Endodermal cell (in vitro differentiated cells): ENCODE measurements at regions not wholly inside any gene's neighbourhood (a gene's known extent, or its start where the extent isn't known, plus 50 kb on each side); places are given as distances from the start of the nearest gene placed in this dataset.

Experiments used
- DNase-seq: peaks from one replicate; pipeline ENCODE4 v3.0.0-alpha.2; 2017
- H3K27ac ChIP-seq: 2 replicates; pipeline ENCODE4 v1.5.1; 2013; ENCODE audit warnings: mild to moderate bottlenecking, low read depth, low read length, moderate library complexity
- H3K27me3 ChIP-seq: 2 replicates; pipeline ENCODE4 v1.6.1; 2013; ENCODE audit warnings: mild to moderate bottlenecking, low read length, moderate library complexity; ENCODE audit not compliant: insufficient read depth, control insufficient read depth, poor library complexity, severe bottlenecking
- H3K36me3 ChIP-seq: 2 replicates; pipeline ENCODE4 v1.7.0; 2013; ENCODE audit warnings: mild to moderate bottlenecking, low read length, moderate library complexity; ENCODE audit not compliant: control insufficient read depth, insufficient read depth
- H3K4me1 ChIP-seq: one replicate; pipeline ENCODE4 v1.7.0; 2013; ENCODE audit warnings: low read length; ENCODE audit not compliant: control insufficient read depth, insufficient read depth
- H3K4me3 ChIP-seq: 2 replicates; pipeline ENCODE4 v1.5.1; 2013; ENCODE audit warnings: mild to moderate bottlenecking, low read length, moderate library complexity
- H3K9ac ChIP-seq: 2 replicates; pipeline ENCODE4 v1.6.1; 2013; ENCODE audit warnings: mild to moderate bottlenecking, low read length, moderate library complexity; ENCODE audit not compliant: poor library complexity, severe bottlenecking; ENCODE audit errors: extremely low read depth
- H3K9me3 ChIP-seq: 2 replicates; pipeline ENCODE4 v1.6.1; 2013; ENCODE audit warnings: mild to moderate bottlenecking, low read length, moderate library complexity; ENCODE audit not compliant: control insufficient read depth
- H3K27ac Mint-ChIP-seq: 2 replicates; pipeline ENCODE4 v1.8.0; 2020; ENCODE audit warnings: mixed read lengths
- H3K27me3 Mint-ChIP-seq: 2 replicates; pipeline ENCODE4 v1.8.0; 2021; ENCODE audit warnings: mild to moderate bottlenecking, mixed read lengths; ENCODE audit not compliant: insufficient read depth
- H3K36me3 Mint-ChIP-seq: 2 replicates; pipeline ENCODE4 v1.8.0; 2020; ENCODE audit warnings: low read depth, mixed read lengths
- H3K4me1 Mint-ChIP-seq: 2 replicates; pipeline ENCODE4 v1.8.0; 2020; ENCODE audit warnings: mixed read lengths
- H3K4me3 Mint-ChIP-seq: 2 replicates; pipeline ENCODE4 v1.8.0; 2020; ENCODE audit warnings: mild to moderate bottlenecking, moderate library complexity, mixed read lengths
- H3K9me3 Mint-ChIP-seq: 2 replicates; pipeline ENCODE4 v1.8.0; 2020; ENCODE audit warnings: mild to moderate bottlenecking, mixed read lengths
- WGBS, 2 experiments: methylation state at CpG; one replicate each; pipeline versions ENCODE4 v1.1.5 to v1.1.7; 2013; ENCODE audit warnings: missing lambda C conversion rate in 2 of 2, mixed read lengths in 1 of 2; ENCODE audit not compliant: insufficient coverage in 1 of 2, insufficient read length in 1 of 2; 5-methylcytosine and 5-hydroxymethylcytosine counted together
- TF ChIP-seq, protein P1 (sequence below): fragments of 200-600 bp; sonication (generic); conservative IDR thresholded peaks from 2 replicates; pipeline ENCODE4 v1.5.0; 2021; ENCODE audit warnings: antibody characterized with exemption, mild to moderate bottlenecking

DNA sequence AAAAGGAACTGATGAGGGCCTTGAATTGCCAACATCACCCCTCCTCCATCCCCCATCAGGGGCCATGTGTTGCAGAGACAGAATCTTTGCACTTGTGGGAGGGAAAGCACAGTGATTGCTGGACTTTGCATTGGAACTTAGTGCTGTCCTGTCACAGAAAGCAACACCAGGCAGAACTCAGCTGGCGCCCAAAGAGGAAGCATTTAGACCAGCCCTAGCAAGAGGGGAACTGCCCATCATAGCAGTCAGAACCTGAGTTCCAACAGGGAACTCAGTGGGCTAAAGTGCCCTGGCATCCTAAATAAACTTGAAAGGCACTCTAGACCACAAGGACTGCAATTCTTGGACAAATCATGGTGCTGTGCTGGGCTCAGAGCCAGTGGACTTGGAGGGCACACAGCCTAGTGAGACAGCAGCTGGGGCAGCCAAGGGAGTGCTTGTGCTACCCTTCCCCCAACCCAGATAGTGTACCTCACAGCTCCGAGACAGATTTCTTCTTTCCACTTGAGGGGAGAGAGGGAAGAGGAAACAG is 128.1 kb downstream of the ACTL7B start:
- peaks cover 8% of the 10 kb centered on the region for H3K9me3 Mint-ChIP-seq
- no peak overlapping the region for H3K27ac ChIP-seq
- H3K4me1 Mint-ChIP-seq, result peaks cover 3% of the 10 kb centered on the region
- peaks cover 6% of the 10 kb centered on the region for H3K9me3 ChIP-seq
- no peak for DNase-seq
- no peaks in the 10 kb centered on the region for H3K4me1 ChIP-seq
- H3K4me3 Mint-ChIP-seq, result no peak overlapping the region
- H3K4me3 ChIP-seq, result no peak overlapping the region
- no peak overlapping the region for H3K27ac Mint-ChIP-seq
- WGBS, 2 experiments, result 91 to 100% methylated on average over 1 to 2 of the region's 2 CpGs
- no peaks in the 10 kb centered on the region for H3K27me3 ChIP-seq
- no peaks in the 10 kb centered on the region for H3K36me3 Mint-ChIP-seq
- H3K27me3 Mint-ChIP-seq, result no peaks in the 10 kb centered on the region
- no peak overlapping the region for H3K9ac ChIP-seq
- H3K36me3 ChIP-seq, result no peaks in the 10 kb centered on the region
- TF ChIP-seq, protein P1, sequence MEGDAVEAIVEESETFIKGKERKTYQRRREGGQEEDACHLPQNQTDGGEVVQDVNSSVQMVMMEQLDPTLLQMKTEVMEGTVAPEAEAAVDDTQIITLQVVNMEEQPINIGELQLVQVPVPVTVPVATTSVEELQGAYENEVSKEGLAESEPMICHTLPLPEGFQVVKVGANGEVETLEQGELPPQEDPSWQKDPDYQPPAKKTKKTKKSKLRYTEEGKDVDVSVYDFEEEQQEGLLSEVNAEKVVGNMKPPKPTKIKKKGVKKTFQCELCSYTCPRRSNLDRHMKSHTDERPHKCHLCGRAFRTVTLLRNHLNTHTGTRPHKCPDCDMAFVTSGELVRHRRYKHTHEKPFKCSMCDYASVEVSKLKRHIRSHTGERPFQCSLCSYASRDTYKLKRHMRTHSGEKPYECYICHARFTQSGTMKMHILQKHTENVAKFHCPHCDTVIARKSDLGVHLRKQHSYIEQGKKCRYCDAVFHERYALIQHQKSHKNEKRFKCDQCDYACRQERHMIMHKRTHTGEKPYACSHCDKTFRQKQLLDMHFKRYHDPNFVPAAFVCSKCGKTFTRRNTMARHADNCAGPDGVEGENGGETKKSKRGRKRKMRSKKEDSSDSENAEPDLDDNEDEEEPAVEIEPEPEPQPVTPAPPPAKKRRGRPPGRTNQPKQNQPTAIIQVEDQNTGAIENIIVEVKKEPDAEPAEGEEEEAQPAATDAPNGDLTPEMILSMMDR, result no peak

DNA sequence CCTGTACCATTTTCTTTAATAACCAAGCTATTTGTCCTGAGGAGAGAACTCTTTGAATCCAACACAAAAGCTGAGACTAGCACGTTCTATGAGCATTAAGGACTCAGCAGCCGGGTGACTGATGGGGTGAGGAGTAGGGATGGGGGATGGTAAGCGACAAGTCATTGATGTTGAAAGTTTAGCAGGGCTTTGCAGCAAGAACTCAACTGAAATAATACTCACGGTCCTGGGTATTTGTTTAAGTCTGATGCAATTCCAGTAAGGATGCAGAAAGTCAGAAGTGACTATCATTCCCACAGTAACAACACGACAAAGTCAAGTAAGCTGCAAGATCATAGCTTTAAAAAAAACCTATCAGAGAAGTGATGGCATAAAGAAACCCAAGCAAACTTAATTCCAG is 131.1 kb downstream of the ACTL7B start:
- no peaks in the 10 kb centered on the region for H3K36me3 ChIP-seq
- H3K9me3 ChIP-seq, result no peaks in the 10 kb centered on the region
- H3K4me3 ChIP-seq, result no peak overlapping the region
- H3K27me3 ChIP-seq, result no peaks in the 10 kb centered on the region
- 79 to 84% methylated on average over 2 to 5 of the region's 5 CpGs for WGBS, 2 experiments
- TF ChIP-seq, protein P1, result no peak
- no peak for DNase-seq
- H3K27ac Mint-ChIP-seq, result no peak overlapping the region
- H3K9ac ChIP-seq, result no peak overlapping the region
- no peaks in the 10 kb centered on the region for H3K36me3 Mint-ChIP-seq
- no peak overlapping the region for H3K4me3 Mint-ChIP-seq
- no peak overlapping the region for H3K27ac ChIP-seq
- peaks cover 3% of the 10 kb centered on the region for H3K4me1 Mint-ChIP-seq
- H3K9me3 Mint-ChIP-seq, result no peaks in the 10 kb centered on the region
- no peaks in the 10 kb centered on the region for H3K4me1 ChIP-seq
- H3K27me3 Mint-ChIP-seq, result peaks cover 10% of the 10 kb centered on the region

DNA sequence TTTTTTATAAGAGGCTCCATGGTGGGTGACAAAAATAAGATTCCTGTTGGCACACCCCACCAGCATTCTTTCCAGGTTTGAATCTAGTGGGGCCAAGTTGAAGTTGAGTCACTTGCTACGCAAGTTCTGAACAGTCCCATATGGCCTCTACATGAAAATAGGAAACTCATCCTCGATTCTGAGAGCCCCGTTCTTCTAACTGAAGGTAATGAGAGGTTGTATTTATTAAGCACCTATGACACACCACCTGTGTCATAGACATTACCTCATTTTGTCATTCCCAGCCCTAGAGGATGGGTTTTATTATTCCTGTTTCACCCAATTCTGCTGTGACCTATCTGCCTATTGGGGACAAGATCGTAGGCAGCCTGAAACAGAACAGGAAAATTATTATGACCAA is 131.7 kb downstream of the ACTL7B start:
- Mint-ChIP-seq H3K36me3 (no peaks in the 10 kb centered on the region), H3K4me1 (peaks cover 3% of the 10 kb centered on the region), H3K27me3 (peaks cover 11% of the 10 kb centered on the region), H3K27ac (no peak overlapping the region), H3K4me3 (no peak overlapping the region), H3K9me3 (no peaks in the 10 kb centered on the region)
- WGBS, 2 experiments, result 89 to 95% methylated on average over 3 of the region's 4 CpGs
- Histone ChIP-seq H3K4me1 (no peaks in the 10 kb centered on the region), H3K36me3 (no peaks in the 10 kb centered on the region), H3K9me3 (no peaks in the 10 kb centered on the region), H3K9ac (no peak overlapping the region), H3K27ac (no peak overlapping the region), H3K27me3 (no peaks in the 10 kb centered on the region), H3K4me3 (no peak overlapping the region)
- no peak for DNase-seq
- TF ChIP-seq, protein P1, result no peak
